NCI-H446 treated with DMSO at 0.1 percent for 48 hours (cell line): ENCODE measurements at regions not wholly inside any gene's neighbourhood (a gene's known extent, or its start where the extent isn't known, plus 50 kb on each side); places are given as distances from the start of the nearest gene placed in this dataset.
"Not testable (repeated sequence)": the region's sequence is repeated elsewhere in the genome, so short reads cannot be mapped to it uniquely, and the experiment has no call there.

Source experiments
- DNase-seq: peaks from one replicate; lab custom pipeline; 2025; lab: John Stamatoyannopoulos, UW

DNA sequence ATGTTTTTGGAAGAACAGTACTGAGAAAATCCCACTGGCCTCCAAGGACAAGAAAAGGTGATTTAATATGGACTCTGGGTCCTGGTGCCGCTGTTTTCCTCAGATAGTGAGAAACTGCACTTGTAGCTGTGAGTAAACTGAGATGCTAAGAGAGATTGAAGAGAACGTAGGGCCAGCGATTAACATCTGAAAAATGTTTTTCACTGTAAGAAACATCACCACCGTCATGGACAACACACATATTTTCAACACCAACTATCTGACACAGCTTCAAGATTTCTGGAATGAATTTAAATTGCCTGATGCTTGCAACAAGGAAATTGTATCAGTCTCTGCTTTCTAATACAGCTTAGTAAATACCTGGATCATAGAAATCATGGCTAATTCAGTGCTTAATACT lies 158.2 kb upstream of the SMIM31 start:
- DNase-seq = no peak

DNA sequence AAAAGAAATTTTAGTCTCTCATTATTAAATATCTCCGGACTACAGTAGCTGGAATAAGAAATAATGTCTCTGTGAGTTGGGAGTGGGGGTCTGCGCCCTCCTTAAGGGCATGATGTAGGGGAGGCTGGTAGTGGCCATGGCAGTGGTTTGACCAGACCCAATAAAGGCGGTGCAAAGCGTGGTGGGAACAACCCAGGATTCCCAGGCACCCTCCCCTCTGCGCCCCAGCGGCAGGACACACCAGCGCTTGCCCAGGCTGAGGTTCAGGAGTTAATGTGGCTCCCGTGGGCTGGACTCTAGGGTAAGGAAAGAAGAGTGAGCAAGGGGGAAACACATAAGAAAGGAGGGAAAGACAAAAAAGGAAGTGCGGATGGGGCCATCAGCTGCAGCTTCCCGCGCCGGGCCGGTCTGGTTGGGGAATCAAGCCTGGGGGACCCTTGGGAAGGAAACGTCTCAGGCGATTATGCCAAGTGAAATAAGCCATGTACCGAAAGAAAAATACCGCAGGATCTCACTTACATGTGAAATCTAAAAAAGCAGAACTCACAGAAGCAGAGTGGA lies 157.5 kb upstream of the SMIM31 start:
- no peak for DNase-seq

DNA sequence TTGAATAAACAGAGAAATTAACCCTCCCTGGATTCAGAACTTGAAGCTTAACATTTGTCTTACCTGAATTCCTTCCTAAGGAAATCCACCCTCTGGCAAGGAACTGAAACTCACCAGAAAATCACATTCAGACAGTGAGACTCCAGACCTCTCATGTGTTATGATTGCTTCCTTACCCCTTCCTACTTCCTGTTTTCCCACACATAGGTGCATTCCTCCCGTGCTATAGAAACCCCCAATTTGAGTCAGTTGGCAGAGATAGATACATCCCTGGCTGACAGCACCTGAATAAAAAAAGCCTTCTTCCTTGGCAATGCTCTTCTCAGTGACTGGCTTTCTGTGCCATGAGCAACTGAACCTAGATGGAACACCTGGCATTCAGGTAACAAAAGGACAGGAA lies 157.0 kb upstream of the SMIM31 start:
- no peak for DNase-seq

DNA sequence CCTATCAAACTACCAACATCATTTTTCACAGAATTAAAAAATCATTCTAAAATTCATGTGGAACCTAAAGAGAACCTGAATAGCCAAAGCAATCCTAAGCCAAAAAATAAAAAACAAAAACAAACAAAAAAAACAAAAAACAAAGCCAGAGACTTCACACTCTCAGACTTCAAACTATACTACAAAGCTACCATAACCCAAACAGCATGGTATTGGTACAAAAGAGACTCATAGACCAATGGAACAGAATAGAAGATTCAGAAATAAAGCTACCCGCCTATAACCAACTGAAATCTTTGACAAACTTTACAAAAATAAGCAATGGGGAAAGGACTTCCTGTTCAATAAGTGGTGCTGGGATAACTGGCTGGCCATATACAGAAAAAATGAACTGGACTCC lies 152.3 kb upstream of the SMIM31 start:
- no peak for DNase-seq

DNA sequence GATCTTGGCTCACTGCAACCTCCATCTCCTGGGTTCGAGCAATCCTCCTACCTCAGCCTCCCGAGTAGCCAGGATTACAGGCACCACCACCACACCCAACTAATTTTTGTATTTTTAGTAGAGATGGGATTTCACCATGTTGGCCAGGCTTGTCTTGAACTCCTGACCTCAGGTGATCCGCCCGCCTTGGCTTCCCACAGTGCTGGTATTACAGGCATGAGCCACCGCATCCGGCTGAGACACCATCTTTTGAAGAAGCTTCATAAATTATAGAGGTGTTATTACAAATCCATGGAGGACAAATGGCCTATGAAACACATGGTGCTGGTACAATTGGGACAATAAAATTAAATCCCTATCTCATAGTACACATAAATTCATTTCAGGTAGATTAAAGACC lies 148.1 kb upstream of the SMIM31 start:
- DNase-seq = not testable (repeated sequence)

DNA sequence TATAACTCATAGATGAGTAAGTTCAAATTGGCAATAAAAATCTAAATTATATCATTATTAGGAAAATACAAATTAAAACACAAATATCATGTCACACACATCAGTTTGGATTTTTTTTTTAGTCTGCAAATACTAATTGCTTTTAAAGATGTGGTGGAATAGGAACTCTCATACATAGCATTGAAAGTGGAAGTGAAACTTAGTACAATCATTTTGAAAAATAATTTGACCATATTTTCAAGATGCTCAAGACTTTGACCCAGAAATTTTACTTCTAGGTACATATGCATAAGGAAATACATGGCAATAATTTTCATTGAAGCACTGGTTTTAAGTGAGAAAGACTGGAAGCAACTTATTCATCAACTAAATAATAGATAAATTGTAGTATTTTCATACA lies 147.5 kb upstream of the SMIM31 start:
- no peak for DNase-seq

DNA sequence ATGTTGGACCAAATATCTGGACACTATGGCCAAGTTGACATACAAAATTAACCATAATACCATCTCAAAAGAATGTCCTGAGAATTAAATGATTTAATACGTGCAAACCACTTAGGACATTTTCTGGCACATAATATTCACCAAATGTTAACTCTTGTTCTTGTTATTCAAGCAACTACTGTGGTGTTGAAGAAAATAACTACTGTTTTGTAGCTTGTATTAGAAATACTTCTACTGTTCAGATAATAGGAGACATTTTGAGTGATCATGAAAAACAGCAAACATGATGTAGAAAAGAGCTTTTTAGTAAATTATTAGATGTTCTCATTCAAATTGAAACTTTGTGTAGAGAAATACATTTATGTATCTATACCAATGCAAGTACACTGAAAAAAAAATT lies 140.7 kb upstream of the SMIM31 start:
- DNase-seq = no peak

DNA sequence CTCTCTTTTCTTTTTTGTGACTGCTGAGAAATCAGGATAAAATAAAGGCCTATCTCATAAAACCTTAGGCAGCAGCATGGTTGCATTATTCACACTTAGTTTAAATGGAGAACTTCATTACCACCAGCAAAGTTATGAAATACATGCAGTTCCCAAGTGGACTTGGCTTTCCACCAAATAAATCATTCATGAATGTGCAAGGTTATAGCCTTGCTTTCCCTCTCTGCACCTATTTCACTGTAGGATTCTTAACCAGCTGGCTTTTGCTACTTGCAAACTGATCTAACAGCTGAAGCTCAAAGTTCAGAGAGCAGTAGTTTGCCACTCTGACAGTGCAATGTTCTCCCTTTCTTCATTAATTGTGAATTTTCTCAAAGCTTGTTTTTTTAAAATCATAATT lies 140.1 kb upstream of the SMIM31 start:
- DNase-seq = no peak

DNA sequence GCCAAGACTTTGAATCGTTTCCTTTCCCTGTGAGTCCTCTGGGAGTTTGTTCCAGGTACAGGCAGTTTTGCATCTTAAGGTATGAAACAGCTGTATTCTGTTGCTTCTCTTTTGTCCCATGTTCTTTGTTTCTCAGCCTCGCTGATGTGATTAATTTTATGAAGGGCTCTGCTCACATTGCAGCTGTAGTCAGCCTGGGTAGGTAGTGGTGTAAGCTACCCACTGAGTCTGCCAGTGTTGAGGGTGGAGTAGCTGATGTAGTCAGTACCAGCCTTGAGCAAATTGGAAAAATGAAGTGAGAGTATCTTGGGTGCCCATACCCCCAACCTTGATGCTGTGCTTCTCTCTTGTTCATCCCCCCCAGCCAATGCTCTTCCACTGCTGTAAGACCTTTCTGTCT lies 139.6 kb upstream of the SMIM31 start:
- DNase-seq = no peak

DNA sequence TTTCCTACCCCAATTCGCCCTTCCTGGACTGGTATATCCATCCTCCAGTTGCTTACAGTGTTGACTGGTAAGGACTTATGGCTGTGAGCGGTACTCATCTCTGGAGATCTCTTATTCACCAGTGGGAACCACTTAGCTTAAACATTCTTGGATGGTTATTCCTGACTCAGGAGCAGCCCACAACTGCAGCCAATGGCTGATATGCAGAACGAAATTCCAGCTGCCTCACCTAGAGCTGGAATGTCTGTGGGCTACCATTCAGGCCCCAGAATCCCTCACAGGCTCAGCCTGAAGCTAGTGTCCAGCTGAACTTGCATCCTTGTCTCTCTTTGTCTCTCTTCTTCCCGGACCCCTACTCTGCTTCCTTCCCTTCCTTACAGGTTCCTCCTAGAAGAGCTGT lies 138.9 kb upstream of the SMIM31 start:
- DNase-seq = no peak

DNA sequence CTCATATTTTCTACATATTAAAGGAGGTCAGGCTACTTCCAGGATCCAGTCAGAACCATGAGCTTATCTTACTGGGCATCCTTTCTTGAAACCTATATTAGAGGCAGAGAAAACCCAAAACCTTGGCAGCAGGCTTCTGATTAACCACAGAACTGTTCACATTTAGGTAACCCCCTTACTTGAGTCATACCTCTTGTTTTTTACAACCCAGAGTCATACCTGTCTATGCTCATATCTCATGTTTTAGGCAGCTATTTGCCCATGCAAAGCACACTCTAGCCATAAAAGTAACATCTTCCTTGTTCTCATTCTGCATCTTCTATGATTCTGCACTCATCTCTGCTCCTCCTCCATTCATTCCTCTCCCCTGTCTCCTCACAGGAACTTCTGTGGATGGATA lies 138.0 kb upstream of the SMIM31 start:
- no peak for DNase-seq

DNA sequence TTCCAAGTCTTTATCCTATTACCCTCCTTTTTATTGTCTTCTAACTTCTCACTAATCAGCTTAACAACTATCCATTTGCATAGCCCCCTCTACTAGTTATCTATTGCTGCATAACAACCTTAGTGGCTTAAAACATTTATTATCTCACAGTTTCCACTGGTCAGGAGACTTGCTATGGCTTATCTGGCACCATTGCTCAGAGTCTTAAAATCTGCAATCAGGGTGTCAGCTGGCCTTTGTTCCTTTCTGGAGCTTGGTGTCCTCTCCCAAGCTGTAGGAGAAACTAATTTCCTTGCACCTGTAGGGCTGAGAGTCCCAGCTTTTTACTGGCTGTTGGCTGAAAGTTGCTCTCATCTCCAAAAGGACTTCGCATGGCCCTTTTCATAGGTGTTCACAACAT lies 137.0 kb upstream of the SMIM31 start:
- DNase-seq = no peak

DNA sequence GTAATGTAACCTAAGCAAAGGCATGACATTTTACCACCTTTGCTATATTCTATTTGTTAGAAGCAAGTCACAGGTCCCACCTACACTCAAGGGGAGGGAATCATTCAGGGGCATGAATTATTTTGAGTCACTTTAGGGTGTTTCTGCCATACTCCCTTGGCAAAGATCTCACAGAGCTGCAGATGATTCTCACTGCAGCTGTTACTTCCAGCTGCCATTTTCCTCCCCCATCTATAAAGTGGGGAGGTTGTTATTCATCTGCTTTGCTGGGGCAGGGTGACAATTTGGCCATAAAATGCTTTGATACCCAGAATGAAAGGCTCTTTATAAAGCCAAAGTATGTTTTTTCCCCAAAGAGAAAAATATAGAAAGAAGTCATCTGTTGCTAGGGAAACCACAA lies 136.5 kb upstream of the SMIM31 start:
- DNase-seq = no peak

DNA sequence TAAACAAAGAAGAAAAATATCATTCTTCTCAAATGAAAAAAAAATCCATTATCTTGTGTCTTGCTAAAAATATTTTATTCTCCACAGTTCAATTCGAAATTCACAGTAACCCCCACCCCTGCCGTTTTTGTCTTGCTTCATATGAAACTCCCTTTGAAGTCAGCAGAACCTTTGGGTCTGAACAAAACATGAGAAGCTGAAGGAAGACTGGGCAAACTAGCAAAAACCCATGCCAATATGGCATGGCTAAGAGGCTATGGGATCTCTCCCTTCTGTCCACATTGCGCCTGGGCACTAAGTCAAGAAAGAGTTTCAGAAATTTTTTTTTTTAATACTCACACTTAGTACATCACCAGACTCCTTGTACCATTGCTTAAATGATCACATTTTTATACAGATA lies 136.0 kb upstream of the SMIM31 start:
- DNase-seq = no peak

DNA sequence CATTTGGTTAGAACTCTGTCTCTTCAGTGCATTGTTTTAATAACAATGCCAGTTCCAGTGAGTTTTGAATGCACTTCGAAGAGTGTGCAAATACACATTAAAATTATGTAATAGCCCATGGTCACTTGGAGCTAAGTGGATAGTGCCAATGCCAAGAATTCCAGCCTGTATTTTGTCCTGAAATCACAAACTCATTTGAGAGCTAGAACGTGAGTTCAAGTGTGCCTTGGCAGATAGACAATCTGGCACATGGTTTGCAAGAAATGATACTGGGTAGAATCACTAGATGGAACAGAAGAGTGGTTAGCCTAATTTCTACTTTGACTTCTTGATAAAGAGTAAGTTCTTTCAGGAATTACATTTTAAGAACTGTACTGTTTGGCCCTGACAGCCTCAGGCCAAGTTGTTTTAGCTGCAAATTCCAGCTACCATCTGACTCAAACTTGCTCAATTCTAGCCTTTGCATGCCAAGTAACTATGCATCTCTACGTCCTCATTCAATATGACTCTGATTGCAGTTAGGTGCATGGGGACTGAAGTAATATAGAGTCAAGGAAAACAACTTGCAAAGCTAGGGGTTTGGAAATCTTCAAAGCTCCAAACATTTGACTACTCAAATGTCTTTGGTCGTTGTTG lies 131.9 kb upstream of the SMIM31 start:
- DNase-seq = no peak

DNA sequence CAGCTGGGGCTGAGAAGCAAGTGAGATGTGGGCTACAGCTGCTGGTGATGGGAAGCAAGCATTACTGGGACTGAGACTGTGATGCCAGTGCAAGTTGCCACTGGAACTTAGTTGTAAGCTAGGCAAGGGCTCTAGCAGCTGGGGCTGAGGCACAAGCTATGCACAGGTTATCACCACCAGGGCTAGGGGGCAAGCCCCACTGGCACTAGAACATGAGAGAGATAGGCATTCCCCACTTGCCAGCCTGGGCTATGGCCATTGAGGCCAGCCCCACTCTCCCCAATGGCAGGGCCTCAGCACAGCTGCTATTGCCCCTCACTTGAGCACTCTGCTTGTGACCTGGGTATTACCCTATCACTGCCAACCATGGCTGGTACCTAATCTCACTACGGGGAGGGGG lies 130.8 kb upstream of the SMIM31 start:
- DNase-seq = no peak

DNA sequence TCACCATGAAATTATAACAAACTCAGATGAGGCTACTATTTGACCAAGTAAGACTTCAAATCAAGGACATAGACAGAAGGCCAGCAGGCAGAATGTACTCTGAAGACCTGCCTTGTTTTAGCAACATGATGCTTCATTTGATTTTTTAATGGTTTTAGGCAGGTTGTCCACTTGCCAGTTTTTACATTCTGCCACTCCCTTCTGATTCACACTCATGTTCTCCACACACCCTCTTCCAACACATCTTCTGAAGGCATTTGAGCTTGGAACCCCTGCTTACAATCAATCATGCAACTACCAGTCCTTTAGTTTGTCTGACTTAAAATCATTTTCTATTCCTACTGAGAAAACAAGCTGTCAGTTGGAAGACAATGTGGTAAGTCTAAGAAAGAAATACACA lies 114.9 kb upstream of the SMIM31 start:
- DNase-seq = no peak

DNA sequence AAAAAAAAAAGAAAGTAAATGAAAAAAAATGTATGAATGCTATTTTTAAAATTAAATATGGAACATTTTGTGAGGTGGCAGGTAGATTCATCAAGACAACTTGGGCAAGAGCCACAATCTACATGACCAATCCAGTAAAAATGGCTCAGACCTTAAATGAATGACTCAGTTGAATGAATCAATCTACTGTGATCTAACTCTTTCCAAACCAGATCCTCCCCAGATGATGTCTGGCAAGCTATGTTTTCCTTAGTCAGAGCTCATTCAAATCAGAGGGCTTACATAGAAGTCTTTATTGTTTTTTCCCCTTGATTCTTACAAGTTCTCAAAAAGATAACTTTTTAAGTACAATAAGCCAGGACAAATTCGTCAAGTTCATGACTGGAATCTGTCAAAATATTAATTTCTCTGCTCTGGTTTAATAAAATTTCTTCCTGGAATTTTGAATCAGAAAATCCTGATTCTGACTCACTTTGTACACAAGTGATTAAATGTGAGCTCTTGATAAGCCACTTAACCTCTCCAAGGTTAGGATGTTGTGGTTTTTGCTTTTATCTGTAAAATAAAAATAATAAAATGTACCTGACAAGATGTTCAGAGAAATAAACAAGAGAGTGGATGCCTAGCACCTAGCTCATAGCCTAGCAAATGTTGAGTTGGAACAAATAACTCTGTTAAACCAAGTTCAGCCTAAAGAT lies 105.6 kb upstream of the SMIM31 start:
- DNase-seq = no peak

DNA sequence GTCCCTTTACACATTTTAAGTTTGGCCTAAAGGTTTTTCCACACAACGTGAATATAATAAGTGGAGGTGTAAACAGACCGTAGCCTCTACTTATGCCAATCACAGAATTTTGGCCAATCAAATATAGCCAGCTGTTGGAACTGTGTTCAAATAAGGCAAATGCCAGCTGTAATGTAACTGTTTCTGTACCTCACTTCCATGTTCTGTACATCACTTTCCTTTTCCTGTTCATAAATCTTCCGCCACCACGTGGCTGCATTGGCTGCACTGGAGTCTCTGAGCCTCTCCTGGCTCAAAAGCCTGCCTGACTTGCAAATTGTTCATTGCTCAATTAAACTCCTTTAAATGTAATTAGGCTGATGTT lies 105.1 kb upstream of the SMIM31 start:
- no peak for DNase-seq

DNA sequence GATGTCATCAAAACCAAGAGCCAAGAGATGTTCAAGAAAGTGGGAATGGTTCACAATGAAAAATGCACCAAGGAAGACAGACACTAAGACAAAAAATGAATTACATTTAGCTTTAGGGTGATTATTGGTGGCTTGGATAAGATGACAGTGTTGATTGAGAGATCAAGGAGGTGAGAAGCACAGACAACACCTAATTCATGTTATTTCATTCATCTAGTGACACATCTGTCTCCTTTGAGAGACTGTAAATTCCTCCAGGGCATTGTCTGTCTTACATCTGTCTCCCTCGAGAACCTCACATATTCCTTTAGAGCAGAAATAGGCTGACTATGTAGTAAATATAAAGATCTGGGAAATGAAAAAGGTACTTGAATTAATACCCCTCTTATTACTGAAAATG lies 94.2 kb upstream of the SMIM31 start:
- no peak for DNase-seq

DNA sequence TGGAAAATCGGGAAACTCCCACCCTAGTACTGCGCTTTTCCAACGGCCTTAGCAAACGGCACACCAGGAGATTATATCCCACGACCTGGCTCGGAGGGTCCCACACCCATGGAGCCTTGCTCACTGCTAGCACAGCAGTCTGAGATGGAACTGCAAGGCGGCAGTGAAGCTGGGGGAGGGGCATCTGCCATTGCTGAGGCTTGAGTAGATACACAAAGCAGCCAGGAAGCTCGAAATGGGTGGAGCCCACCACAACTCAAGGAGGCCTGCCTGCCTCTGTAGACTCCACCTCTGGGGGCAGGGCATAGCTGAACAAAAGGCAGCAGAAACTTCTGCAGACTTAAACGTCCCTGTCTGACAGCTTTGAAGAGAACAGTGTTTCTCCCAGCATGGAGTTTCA lies 77.8 kb upstream of the SMIM31 start:
- DNase-seq = not testable (repeated sequence)

DNA sequence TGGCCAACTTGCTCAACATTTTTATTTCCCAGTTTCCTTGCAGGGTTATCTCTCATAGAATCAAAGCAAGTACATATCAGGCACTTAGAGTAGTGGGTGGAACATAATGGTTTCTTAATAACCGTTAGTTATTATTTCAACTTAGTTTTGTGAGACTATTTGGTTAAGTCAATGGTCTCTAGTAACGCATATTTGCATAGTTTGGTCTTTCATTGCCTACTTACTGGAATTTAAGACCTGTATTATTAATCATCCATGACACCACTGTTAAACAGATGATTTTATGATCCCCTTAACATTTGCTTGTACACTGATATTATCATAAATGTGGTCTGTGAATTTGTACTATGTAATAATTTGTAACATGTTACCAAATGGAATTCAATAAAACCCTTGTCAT lies 70.9 kb upstream of the SMIM31 start:
- DNase-seq = no peak

DNA sequence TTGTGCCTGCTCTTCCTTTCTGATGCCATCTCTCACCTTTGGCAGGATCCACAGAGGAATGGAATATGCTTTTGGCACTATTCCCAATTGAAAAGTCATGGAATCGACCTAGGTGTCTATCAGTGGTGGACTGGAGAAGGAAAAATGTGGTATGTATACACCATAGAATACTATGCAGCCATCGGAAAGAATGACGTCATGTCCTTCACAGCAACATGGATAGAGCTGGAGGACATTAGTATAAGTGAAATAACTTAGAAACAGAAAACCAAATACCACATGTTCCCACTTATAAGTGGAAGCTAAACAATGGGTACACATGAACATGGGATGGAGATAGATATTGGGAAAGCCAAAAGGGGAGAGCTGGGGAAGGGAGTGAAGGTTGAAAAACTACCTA lies 58.3 kb upstream of the SMIM31 start:
- no peak for DNase-seq

DNA sequence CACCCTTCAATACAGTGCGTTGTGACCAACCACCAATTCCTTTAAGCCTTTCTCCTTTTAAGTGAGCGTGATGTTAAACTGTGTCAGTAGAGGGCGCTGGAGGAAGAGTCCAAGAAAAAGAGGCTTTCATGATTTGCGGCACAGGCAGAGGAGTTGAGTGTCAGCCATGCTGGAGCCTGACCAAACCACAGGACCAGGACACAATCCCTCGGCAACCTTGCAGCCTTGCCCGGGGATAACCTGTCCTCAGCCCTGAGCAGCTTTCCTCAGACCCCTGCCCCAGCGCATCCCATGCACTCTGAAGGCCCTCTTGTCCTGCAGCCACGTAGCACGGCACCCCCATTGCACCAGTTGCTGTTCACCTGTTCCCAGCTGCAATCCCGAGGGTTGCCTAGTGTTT lies 53.5 kb upstream of the SMIM31 start:
- DNase-seq = no peak
